ENCODE measurements at regions not wholly inside any gene's neighbourhood (a gene's known extent, or its start where the extent isn't known, plus 50 kb on each side); places are given as distances from the start of the nearest gene placed in this dataset.

DNA sequence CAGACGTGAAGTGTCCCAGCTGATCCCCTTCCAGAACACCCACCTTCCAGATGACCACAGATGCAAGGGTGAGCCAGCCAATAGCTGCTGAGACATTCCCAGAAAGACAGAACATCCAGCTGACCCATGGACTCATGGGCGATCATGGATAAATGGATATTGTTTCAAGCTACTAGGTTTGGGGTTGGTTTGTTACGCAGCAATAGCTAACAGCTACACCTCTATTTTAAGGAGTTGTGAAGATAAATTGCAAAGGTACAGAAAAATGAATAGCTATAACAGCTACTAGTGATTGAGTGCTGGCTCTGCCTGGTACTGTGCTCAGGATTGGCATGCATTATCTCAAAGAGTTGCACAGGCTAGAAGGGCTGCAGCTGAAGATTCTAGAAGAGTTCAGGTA, 122.5 kb downstream of the MIAT start:
- Mint-ChIP-seq H3K27me3 (no peaks in the 10 kb centered on the region), H3K9me3 (peaks cover 7 to 11% of the 10 kb centered on the region in 2 donors), H3K4me3 (no peak overlapping the region), H3K4me1 (no peaks in the 10 kb centered on the region), H3K36me3 (peaks cover 61 to 87% of the 10 kb centered on the region in 2 donors), H3K27ac (no peak overlapping the region)
- DNase-seq, result no peak
- ATAC-seq (replicated peaks), result no peak

GRCh38 chr22:26780521-26780920, 123.1 kb downstream of the MIAT start:
- Mint-ChIP-seq H3K4me3 (no peak overlapping the region), H3K4me1 (peaks cover 2 to 6% of the 10 kb centered on the region in 2 donors), H3K27me3 (no peaks in the 10 kb centered on the region), H3K27ac (no peak overlapping the region), H3K9me3 (peaks cover 4 to 7% of the 10 kb centered on the region in 2 donors), H3K36me3 (peaks cover 58 to 85% of the 10 kb centered on the region in 2 donors)
- ATAC-seq (replicated peaks) (no peak), DNase-seq (no peak)

- DNase-seq (no peak), ATAC-seq (replicated peaks) (no peak)
- H3K27ac Mint-ChIP-seq, result no peak overlapping the region
- H3K36me3 Mint-ChIP-seq, result peaks cover 55 to 81% of the 10 kb centered on the region in 2 donors
- no peaks in the 10 kb centered on the region for H3K27me3 Mint-ChIP-seq
- H3K9me3 Mint-ChIP-seq, result peaks cover 4 to 5% of the 10 kb centered on the region in 2 donors
- H3K4me3 Mint-ChIP-seq, result no peak overlapping the region
- peaks cover 4 to 11% of the 10 kb centered on the region in 2 donors for H3K4me1 Mint-ChIP-seq
These were observed 123.7 kb downstream of the MIAT start for GRCh38 chr22:26781062-26781461.

DNA sequence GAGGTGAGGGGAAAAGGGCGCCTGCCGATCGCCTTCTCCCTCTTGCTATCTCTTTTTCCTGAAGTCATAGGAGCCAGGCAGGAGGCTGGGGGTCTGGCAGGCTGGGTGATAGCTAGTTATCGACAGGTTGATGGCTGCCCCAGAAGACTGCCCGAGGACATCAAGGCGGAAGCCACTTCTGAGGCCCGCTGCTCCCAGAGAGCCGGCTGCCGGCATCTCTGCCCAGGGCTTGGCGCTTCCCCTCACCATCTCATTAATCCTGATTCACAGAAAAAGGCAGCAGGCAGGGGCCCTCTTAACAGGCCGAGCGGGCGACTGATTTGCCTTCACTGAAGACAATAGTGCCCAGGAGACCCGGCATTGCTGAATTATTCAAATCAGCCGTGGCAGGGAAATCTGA, 124.2 kb downstream of the MIAT start:
- DNase-seq (no peak), ATAC-seq (replicated peaks) (no peak)
- Mint-ChIP-seq H3K36me3 (peaks cover 52 to 80% of the 10 kb centered on the region in 2 donors), H3K9me3 (peaks cover 4 to 5% of the 10 kb centered on the region in 2 donors), H3K4me1 (peaks cover 4 to 14% of the 10 kb centered on the region in 2 donors), H3K27me3 (no peaks in the 10 kb centered on the region), H3K27ac (no peak overlapping the region), H3K4me3 (no peak overlapping the region)

DNA sequence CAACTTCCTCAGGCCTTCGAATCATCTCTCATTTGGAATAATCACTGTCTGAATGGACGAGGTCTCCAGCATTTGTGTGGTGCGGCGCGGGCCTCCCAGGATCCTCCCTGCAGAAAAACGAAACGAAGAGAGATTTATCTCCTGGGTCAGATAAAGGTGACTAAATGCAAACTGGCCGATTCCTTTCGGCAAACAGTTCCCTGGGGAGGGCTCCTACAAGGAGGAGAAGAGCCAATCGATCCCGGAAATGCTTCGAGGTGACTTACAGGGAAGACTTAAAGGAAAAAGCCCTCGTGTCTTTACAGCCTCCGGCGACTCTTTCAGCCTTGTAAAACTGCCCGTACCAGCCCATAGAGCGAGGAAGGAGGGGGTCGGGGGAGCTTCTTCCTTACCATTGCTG, 126.5 kb downstream of the MIAT start:
- Mint-ChIP-seq H3K4me3 (no peak overlapping the region), H3K27ac (no peak overlapping the region), H3K4me1 (peaks cover 4 to 14% of the 10 kb centered on the region in 2 donors), H3K9me3 (peaks cover 4 to 5% of the 10 kb centered on the region in 2 donors), H3K36me3 (peaks cover 42 to 68% of the 10 kb centered on the region in 2 donors), H3K27me3 (no peaks in the 10 kb centered on the region)
- ATAC-seq (replicated peaks) (no peak), DNase-seq (no peak)

DNA sequence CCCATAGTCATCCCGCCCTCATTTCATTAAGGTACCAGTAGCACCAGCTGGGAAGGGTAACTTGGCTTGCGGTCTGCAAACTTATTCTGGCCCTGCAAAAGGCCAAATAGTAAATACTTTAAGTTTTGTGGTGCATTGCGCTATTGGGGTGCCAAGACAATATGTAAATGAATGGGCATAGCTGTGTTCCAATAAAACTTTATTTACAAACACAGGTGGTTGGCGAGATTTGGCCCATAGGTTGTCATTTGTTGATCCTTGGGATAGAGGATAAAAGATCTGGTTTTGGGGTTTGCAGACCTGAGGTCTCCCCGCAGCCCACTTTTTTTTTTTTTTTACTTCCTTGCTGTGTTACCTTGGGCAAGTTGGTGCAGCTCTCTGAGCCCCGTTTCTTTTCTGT, 127.4 kb downstream of the MIAT start:
- DNase-seq (no peak), ATAC-seq (replicated peaks) (no peak)
- Mint-ChIP-seq H3K9me3 (peaks cover 1 to 2% of the 10 kb centered on the region in 2 donors), H3K4me3 (no peak overlapping the region), H3K36me3 (peaks cover 34 to 67% of the 10 kb centered on the region in 2 donors), H3K27ac (no peak overlapping the region), H3K4me1 (peaks cover 4 to 17% of the 10 kb centered on the region in 2 donors), H3K27me3 (no peaks in the 10 kb centered on the region)

GRCh38 chr22:26785932-26786331, 128.5 kb downstream of the MIAT start:
- DNase-seq (no peak), ATAC-seq (replicated peaks) (peak; percentile 18 to 55)
- Mint-ChIP-seq H3K27ac (peak overlapping the region; percentile 62), H3K9me3 (peaks cover 0 to 3% of the 10 kb centered on the region in 2 donors), H3K36me3 (peaks cover 36 to 67% of the 10 kb centered on the region in 2 donors), H3K4me3 (no peak overlapping the region), H3K4me1 (peaks cover 4 to 23% of the 10 kb centered on the region in 2 donors), H3K27me3 (no peaks in the 10 kb centered on the region)

DNA sequence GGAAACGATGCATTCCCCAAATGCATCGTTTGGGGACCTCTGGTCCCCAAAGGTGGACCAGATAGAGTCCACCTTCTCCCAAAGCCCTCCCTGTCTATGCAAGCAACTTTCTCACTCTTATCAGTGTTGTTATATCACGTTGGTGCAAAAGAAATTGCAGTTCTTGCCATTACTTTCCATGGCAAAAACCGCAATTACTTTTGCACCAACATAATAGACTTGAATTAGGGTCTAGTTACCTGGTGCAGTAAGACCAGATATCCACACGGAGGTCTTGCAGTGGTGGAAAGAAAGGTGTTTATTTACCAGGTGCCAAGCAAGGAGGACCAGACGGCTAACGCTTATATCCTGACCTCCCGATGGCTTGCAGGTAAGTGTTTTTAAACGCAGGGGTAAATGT, 129.0 kb downstream of the MIAT start:
- H3K4me1 Mint-ChIP-seq, result peaks cover 4 to 23% of the 10 kb centered on the region in 2 donors
- H3K4me3 Mint-ChIP-seq, result no peak overlapping the region
- H3K27ac Mint-ChIP-seq, result peak overlapping the region; percentile 62
- DNase-seq (no peak), ATAC-seq (replicated peaks) (no peak)
- no peaks in the 10 kb centered on the region for H3K27me3 Mint-ChIP-seq
- H3K9me3 Mint-ChIP-seq, result peaks cover 1 to 3% of the 10 kb centered on the region in 2 donors
- peaks cover 41 to 69% of the 10 kb centered on the region in 2 donors for H3K36me3 Mint-ChIP-seq

GRCh38 chr22:26789951-26790350, 132.6 kb downstream of the MIAT start:
- Mint-ChIP-seq H3K4me3 (no peak overlapping the region), H3K27me3 (no peaks in the 10 kb centered on the region), H3K36me3 (peaks cover 37 to 68% of the 10 kb centered on the region in 2 donors), H3K4me1 (peaks cover 4 to 23% of the 10 kb centered on the region in 2 donors), H3K9me3 (peaks cover 1 to 3% of the 10 kb centered on the region in 2 donors), H3K27ac (peak overlapping the region; percentile 32)
- no peak for DNase-seq
- ATAC-seq (replicated peaks), result no peak

DNA sequence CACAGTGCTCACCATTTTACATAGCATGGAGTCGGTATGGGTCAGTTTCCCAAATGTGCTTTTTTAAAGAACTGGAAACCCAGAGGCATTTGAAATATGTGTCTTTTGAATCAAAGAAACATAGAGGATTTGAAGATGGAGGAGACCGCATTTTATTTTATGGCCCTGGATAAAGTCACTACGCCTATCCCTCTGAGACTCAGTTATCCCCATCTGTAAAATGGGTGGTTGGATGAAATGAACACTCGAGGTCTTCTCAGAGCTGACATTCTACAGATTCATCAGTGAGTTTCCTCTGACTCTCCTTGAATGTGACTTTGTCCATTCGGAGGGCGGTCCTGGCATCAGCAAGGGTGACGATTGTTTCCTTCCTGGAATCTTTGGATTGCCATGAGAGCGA, 135.1 kb downstream of the MIAT start:
- no peak for ATAC-seq (replicated peaks)
- H3K27me3 Mint-ChIP-seq, result no peaks in the 10 kb centered on the region
- no peak overlapping the region for H3K27ac Mint-ChIP-seq
- no peak overlapping the region for H3K4me3 Mint-ChIP-seq
- peaks cover 46 to 73% of the 10 kb centered on the region in 2 donors for H3K36me3 Mint-ChIP-seq
- H3K9me3 Mint-ChIP-seq, result peaks cover 1 to 3% of the 10 kb centered on the region in 2 donors
- peaks cover 0 to 9% of the 10 kb centered on the region in 2 donors for H3K4me1 Mint-ChIP-seq
- no peak for DNase-seq

DNA sequence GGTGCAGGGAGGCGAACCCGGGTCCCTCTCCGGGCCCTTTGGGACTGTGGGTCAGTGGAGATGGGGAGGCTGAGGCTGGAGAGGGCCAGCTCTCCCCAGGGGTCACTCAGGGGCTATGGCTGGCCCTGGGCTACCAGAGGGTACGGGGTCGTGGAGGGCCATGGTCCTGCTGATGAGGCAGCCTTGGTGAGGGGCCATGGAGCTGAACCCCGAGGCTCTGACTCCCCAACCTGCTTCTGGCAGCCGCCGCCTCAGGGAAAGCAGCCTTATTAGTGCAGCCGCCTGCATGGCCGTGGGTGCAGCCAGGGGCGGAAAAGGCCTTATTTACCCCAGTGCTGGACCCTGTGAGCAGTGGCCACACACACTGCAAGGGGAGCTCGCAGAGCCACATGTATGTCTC, 139.4 kb downstream of the MIAT start:
- Mint-ChIP-seq H3K9me3 (no peaks in the 10 kb centered on the region), H3K27me3 (no peaks in the 10 kb centered on the region), H3K36me3 (peaks cover 30 to 43% of the 10 kb centered on the region in 2 donors), H3K4me3 (no peak overlapping the region), H3K27ac (no peak overlapping the region), H3K4me1 (peaks cover 0 to 7% of the 10 kb centered on the region in 2 donors)
- DNase-seq (no peak), ATAC-seq (replicated peaks) (no peak)

DNA sequence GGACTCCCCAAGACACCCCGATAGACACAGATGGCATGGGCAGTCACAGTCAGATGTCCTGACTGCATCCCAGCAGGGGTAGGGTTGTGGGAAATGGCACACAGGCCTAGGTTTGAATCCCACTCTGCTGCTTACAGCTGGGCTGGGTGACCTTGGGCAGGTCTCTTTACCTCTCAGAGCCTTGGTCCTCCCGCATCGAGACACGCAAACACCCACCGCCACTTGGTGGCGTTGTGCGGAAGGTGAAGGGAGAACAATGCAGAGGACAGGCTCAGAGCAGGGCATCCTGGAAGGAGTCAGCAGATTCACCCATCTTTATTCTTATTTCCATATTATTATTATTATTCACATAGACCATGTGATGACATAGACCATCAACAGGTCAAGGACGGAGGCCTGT, 140.5 kb downstream of the MIAT start:
- H3K27ac Mint-ChIP-seq, result no peak overlapping the region
- ATAC-seq (replicated peaks), result no peak

GRCh38 chr22:26798462-26799065, 141.2 kb downstream of the MIAT start:
- DNase-seq, result no peak
- H3K27ac Mint-ChIP-seq, result no peak overlapping the region
- H3K4me3 Mint-ChIP-seq, result no peak overlapping the region
- ATAC-seq (replicated peaks), result no peak
- H3K36me3 Mint-ChIP-seq, result peaks cover 24 to 29% of the 10 kb centered on the region in 2 donors
- H3K9me3 Mint-ChIP-seq, result no peaks in the 10 kb centered on the region
- peaks cover 0 to 7% of the 10 kb centered on the region in 2 donors for H3K4me1 Mint-ChIP-seq
- no peaks in the 10 kb centered on the region for H3K27me3 Mint-ChIP-seq

More for the DNA sequence above, 140.5 kb downstream of the MIAT start:
- Mint-ChIP-seq H3K4me1 (peaks cover 0 to 7% of the 10 kb centered on the region in 2 donors), H3K9me3 (no peaks in the 10 kb centered on the region), H3K27me3 (no peaks in the 10 kb centered on the region), H3K4me3 (no peak overlapping the region), H3K36me3 (peaks cover 30 to 36% of the 10 kb centered on the region in 2 donors)
- DNase-seq, result no peak

GRCh38 chr22:26800858-26801257, 143.5 kb downstream of the MIAT start:
- no peak for DNase-seq
- peaks cover 0 to 7% of the 10 kb centered on the region in 2 donors for H3K4me1 Mint-ChIP-seq
- H3K9me3 Mint-ChIP-seq, result no peaks in the 10 kb centered on the region

DNA sequence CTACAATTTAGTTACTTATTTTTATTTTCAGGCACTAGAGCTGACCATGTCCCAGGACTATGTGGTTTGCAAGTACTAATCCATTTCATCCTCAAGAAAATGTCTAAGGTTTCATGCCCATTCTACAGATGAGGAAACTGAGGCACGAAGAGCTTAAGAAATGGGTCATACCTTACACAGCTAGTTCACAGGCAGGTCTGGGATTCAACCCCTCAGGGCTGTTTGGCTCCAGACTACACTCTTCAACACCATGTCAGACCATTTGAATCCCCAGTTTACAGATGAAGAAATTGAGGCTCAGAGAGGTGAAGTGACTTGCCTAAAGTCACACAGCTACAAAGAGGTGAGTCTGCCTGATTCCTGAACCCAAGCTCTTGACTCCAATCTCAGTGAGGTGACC, 144.1 kb downstream of the MIAT start:
- H3K4me3 Mint-ChIP-seq, result no peak overlapping the region

More at GRCh38 chr22:26800858-26801257, 143.5 kb downstream of the MIAT start:
- peaks cover 10 to 12% of the 10 kb centered on the region in 2 donors for H3K36me3 Mint-ChIP-seq
- no peak overlapping the region for H3K4me3 Mint-ChIP-seq
- no peaks in the 10 kb centered on the region for H3K27me3 Mint-ChIP-seq
- H3K27ac Mint-ChIP-seq, result no peak overlapping the region
- no peak for ATAC-seq (replicated peaks)

More for the DNA sequence above, 144.1 kb downstream of the MIAT start:
- H3K36me3 Mint-ChIP-seq, result peaks cover 5 to 12% of the 10 kb centered on the region in 2 donors
- DNase-seq (no peak), ATAC-seq (replicated peaks) (no peak)
- no peaks in the 10 kb centered on the region for H3K27me3 Mint-ChIP-seq
- H3K4me1 Mint-ChIP-seq, result peaks cover 0 to 7% of the 10 kb centered on the region in 2 donors
- H3K27ac Mint-ChIP-seq, result no peak overlapping the region
- no peaks in the 10 kb centered on the region for H3K9me3 Mint-ChIP-seq

Data from stimulated activated naive B cell treated with anti-CD40 and anti-IgM and Interleukin-4, amounts not matched to agents 10 μg/mL and 1 μg/mL and 100 μg/mL, for 72 hours (primary cell).